H9 (cell line): ENCODE measurements at regions not wholly inside any gene's neighbourhood (a gene's known extent, or its start where the extent isn't known, plus 50 kb on each side); places are given as distances from the start of the nearest gene placed in this dataset.

Experiments
- DNase-seq: peaks from one replicate; pipeline ENCODE4 v3.0.0-alpha.2; 2017
- H2AFZ ChIP-seq: one replicate; pipeline ENCODE4 v1.6.1; 2013; ENCODE audit warnings: mild to moderate bottlenecking, low read length, control low read depth, moderate library complexity
- H2AK5ac ChIP-seq: 2 replicates; pipeline ENCODE4 v1.6.1; 2013; ENCODE audit warnings: low read length, control low read depth, mixed read lengths; ENCODE audit not compliant: insufficient read length
- H2BK120ac ChIP-seq: one replicate; pipeline ENCODE4 v1.6.1; 2013; ENCODE audit warnings: low read depth, mild to moderate bottlenecking, low read length, control low read depth, inconsistent platforms; ENCODE audit not compliant: poor library complexity, severe bottlenecking
- H2BK12ac ChIP-seq: 2 replicates; pipeline ENCODE4 v1.6.1; 2013; ENCODE audit warnings: low read length, control low read depth, mixed read lengths, low read depth; ENCODE audit not compliant: insufficient read length
- H2BK15ac ChIP-seq: 2 replicates; pipeline ENCODE4 v1.6.1; 2013; ENCODE audit warnings: low read depth, low read length, control low read depth
- H2BK20ac ChIP-seq: one replicate; pipeline ENCODE4 v1.6.1; 2013; ENCODE audit warnings: low read depth, mild to moderate bottlenecking, low read length, control low read depth, inconsistent platforms; ENCODE audit not compliant: poor library complexity, severe bottlenecking
- H2BK5ac ChIP-seq: 2 replicates; pipeline ENCODE4 v1.6.1; 2013; ENCODE audit warnings: low read length, control low read depth, mixed read lengths; ENCODE audit not compliant: insufficient read length
- H3K14ac ChIP-seq: 2 replicates; pipeline ENCODE4 v1.6.1; 2013; ENCODE audit warnings: low read length, control low read depth; ENCODE audit not compliant: insufficient read depth
- H3K18ac ChIP-seq: 2 replicates; pipeline ENCODE4 v1.6.1; 2013; ENCODE audit warnings: low read depth, mild to moderate bottlenecking, mixed read lengths, low read length, control low read depth; ENCODE audit not compliant: insufficient read length
- H3K23ac ChIP-seq: 2 replicates; pipeline ENCODE4 v1.6.1; 2013; ENCODE audit warnings: low read length, control low read depth, mixed read lengths, low read depth; ENCODE audit not compliant: insufficient read length
- H3K23me2 ChIP-seq: 2 replicates; pipeline ENCODE4 v1.6.1; 2013; ENCODE audit warnings: low read depth, mild to moderate bottlenecking, mixed read lengths, low read length, control low read depth; ENCODE audit not compliant: insufficient read length, poor library complexity, severe bottlenecking
- H3K27ac ChIP-seq: 2 replicates; pipeline ENCODE4 v1.5.1; 2013; ENCODE audit warnings: low read length, control low read depth, mixed read lengths, low read depth; ENCODE audit not compliant: insufficient read length
- H3K27me3 ChIP-seq: 2 replicates; pipeline ENCODE4 v1.6.1; 2013; ENCODE audit warnings: low read length, control low read depth, inconsistent platforms; ENCODE audit not compliant: insufficient read depth
- H3K4ac ChIP-seq: 2 replicates; pipeline ENCODE4 v1.6.1; 2013; ENCODE audit warnings: low read depth, mild to moderate bottlenecking, control low read depth, inconsistent platforms, low read length, moderate library complexity
- H3K4me1 ChIP-seq: 2 replicates; pipeline ENCODE4 v1.6.1; 2013; ENCODE audit warnings: low read length, control low read depth, inconsistent platforms; ENCODE audit not compliant: insufficient read depth
- H3K4me2 ChIP-seq: 2 replicates; pipeline ENCODE4 v1.6.1; 2013; ENCODE audit warnings: low read length, control low read depth, mixed read lengths; ENCODE audit not compliant: insufficient read length, insufficient read depth
- H3K56ac ChIP-seq: 2 replicates; pipeline ENCODE4 v1.6.1; 2013; ENCODE audit warnings: low read depth, mild to moderate bottlenecking, mixed read lengths, low read length, control low read depth; ENCODE audit not compliant: insufficient read length
- H3K79me1 ChIP-seq: 2 replicates; pipeline ENCODE4 v1.6.1; 2013; ENCODE audit warnings: low read depth, mild to moderate bottlenecking, moderate library complexity, low read length, control low read depth, inconsistent platforms; ENCODE audit not compliant: insufficient read depth, poor library complexity, severe bottlenecking
- H3K79me2 ChIP-seq: 2 replicates; pipeline ENCODE4 v1.6.1; 2013; ENCODE audit warnings: low read length, control low read depth, inconsistent platforms; ENCODE audit not compliant: insufficient read depth
- H3K9ac ChIP-seq: 2 replicates; pipeline ENCODE4 v1.6.1; 2013; ENCODE audit warnings: low read length, control low read depth, mixed read lengths; ENCODE audit not compliant: insufficient read length; ENCODE audit errors: extremely low read depth
- H3K9me3 ChIP-seq: one replicate; pipeline ENCODE4 v1.6.1; 2013; ENCODE audit warnings: low read depth, low read length, inconsistent platforms; ENCODE audit not compliant: control insufficient read depth
- H3T11ph ChIP-seq: one replicate; pipeline ENCODE4 v1.6.1; 2013; ENCODE audit warnings: mild to moderate bottlenecking, low read length, control low read depth, inconsistent platforms
- H4K20me1 ChIP-seq: one replicate; pipeline ENCODE4 v1.6.1; 2013; ENCODE audit not compliant: control insufficient read depth, insufficient read length, insufficient read depth
- H4K5ac ChIP-seq: 2 replicates; pipeline ENCODE4 v1.6.1; 2013; ENCODE audit warnings: low read depth, mild to moderate bottlenecking, mixed read lengths, low read length, control low read depth; ENCODE audit not compliant: insufficient read length
- H4K8ac ChIP-seq: replicated peaks from 2 replicates; pipeline ENCODE4 v1.6.1; 2013; ENCODE audit warnings: low read length, control low read depth, mixed read lengths, low read depth; ENCODE audit not compliant: insufficient read length
- H4K91ac ChIP-seq: 2 replicates; pipeline ENCODE4 v1.6.1; 2013; ENCODE audit warnings: low read depth, mild to moderate bottlenecking, moderate library complexity, mixed read lengths, low read length, control low read depth; ENCODE audit not compliant: insufficient read length
- H3K27ac Mint-ChIP-seq, 3 experiments: 2 replicates in 2 of 3; 3 replicates in 1 of 3; pipeline ENCODE4 v1.8.0; 2020 to 2021; ENCODE audit warnings: mixed read lengths in 3 of 3, mild to moderate bottlenecking in 1 of 3, moderate library complexity in 1 of 3
- H3K27me3 Mint-ChIP-seq: 2 replicates; pipeline ENCODE4 v1.8.0; 2021; ENCODE audit warnings: low read depth, mild to moderate bottlenecking, moderate library complexity, mixed read lengths
- H3K36me3 Mint-ChIP-seq, 3 experiments: 2 replicates in 2 of 3; 3 replicates in 1 of 3; pipeline ENCODE4 v1.8.0; 2020 to 2021; ENCODE audit warnings: low read depth in 3 of 3, mixed read lengths in 3 of 3; ENCODE audit not compliant: insufficient read depth in 1 of 3
- H3K4me1 Mint-ChIP-seq, 2 experiments: 2 replicates each; pipeline ENCODE4 v1.8.0; 2020; ENCODE audit warnings: mixed read lengths in 2 of 2
- H3K4me3 Mint-ChIP-seq, 2 experiments: 2 replicates in 1 of 2; 3 replicates in 1 of 2; pipeline ENCODE4 v1.8.0; 2020 to 2021; ENCODE audit warnings: mild to moderate bottlenecking in 2 of 2, mixed read lengths in 2 of 2, moderate library complexity in 1 of 2
- H3K9me3 Mint-ChIP-seq, 2 experiments: 2 replicates in 1 of 2; 3 replicates in 1 of 2; pipeline ENCODE4 v1.8.0; 2020; ENCODE audit warnings: mild to moderate bottlenecking in 2 of 2, mixed read lengths in 2 of 2, moderate library complexity in 1 of 2
- CTCF ChIP-seq: fragments of 200-600 bp; sonication (generic); conservative IDR thresholded peaks from 3 replicates; pipeline ENCODE4 v1.8.0; 2021; ENCODE audit warnings: antibody characterized with exemption, mild to moderate bottlenecking
- WGBS: extraction: QIAGEN DNeasy Blood & Tissue Kit; methylation state at CpG from one replicate; pipeline ENCODE4 v1.1.7; 2013; ENCODE audit warnings: missing lambda C conversion rate, low lambda C conversion rate, mixed read lengths; ENCODE audit not compliant: insufficient read length; ENCODE audit errors: extremely low coverage; 5-methylcytosine and 5-hydroxymethylcytosine counted together

- no peaks in the 10 kb centered on the region for H3K27me3 ChIP-seq
- H4K5ac ChIP-seq: no peak overlapping the region
- no CpG with 5 or more reads among the region's 7 CpGs for WGBS
Observed at GRCh38 chr21:38121888-38122720, 134.7 kb upstream of the KCNJ15 start.

More at GRCh38 chr21:38121888-38122720, 134.7 kb upstream of the KCNJ15 start:
- H3K36me3 Mint-ChIP-seq: no peaks in the 10 kb centered on the region
- H3K14ac ChIP-seq: no peak overlapping the region
- no peaks in the 10 kb centered on the region for H3K79me1 ChIP-seq
- no peak overlapping the region for H3K4ac ChIP-seq
- peaks cover 3% of the 10 kb centered on the region for H3K23me2 ChIP-seq
- no peak overlapping the region for H2AK5ac ChIP-seq
- H3T11ph ChIP-seq: no peak overlapping the region
- H3K23ac ChIP-seq: no peak overlapping the region
- no peak overlapping the region for H2BK120ac ChIP-seq
- H3K4me1 Mint-ChIP-seq: 0 out of 4 replicates have a peak, but pooled peaks cover 0 to 3% of the 10 kb centered on the region in 2 experiments
- H4K91ac ChIP-seq: no peak overlapping the region
- DNase-seq: no peak
- no peak overlapping the region for H3K4me2 ChIP-seq
- no peaks in the 10 kb centered on the region for H3K79me2 ChIP-seq
- H3K56ac ChIP-seq: no peak overlapping the region
- no peak overlapping the region for H2BK15ac ChIP-seq
- H3K27ac Mint-ChIP-seq: peak overlapping the region in 1 of 3 experiments; percentile 60; a peak in 1 of 7 replicates
- no peak overlapping the region for H3K18ac ChIP-seq
- no peaks in the 10 kb centered on the region; a peak in 1 of 5 replicates for H3K9me3 Mint-ChIP-seq
- no peak overlapping the region for H2AFZ ChIP-seq
- no peak overlapping the region for H4K8ac ChIP-seq
- no peak overlapping the region for H3K9ac ChIP-seq
- no peak for TF ChIP-seq CTCF
- no peak overlapping the region for H3K4me3 Mint-ChIP-seq
- no peaks in the 10 kb centered on the region for H3K9me3 ChIP-seq
- H3K4me1 ChIP-seq: no peaks in the 10 kb centered on the region
- no peak overlapping the region for H2BK20ac ChIP-seq
- H3K27ac ChIP-seq: no peak overlapping the region
- H2BK5ac ChIP-seq: no peak overlapping the region
- H4K20me1 ChIP-seq: no peaks in the 10 kb centered on the region
- no peak overlapping the region for H2BK12ac ChIP-seq
- H3K27me3 Mint-ChIP-seq: no peaks in the 10 kb centered on the region
